H9 (cell line): ENCODE measurements at regions not wholly inside any gene's neighbourhood (a gene's known extent, or its start where the extent isn't known, plus 50 kb on each side); places are given as distances from the start of the nearest gene placed in this dataset.

ENCODE experiments used
- DNase-seq: peaks from one replicate; pipeline ENCODE4 v3.0.0-alpha.2; 2017
- H2AFZ ChIP-seq: one replicate; pipeline ENCODE4 v1.6.1; 2013; ENCODE audit warnings: mild to moderate bottlenecking, low read length, control low read depth, moderate library complexity
- H2AK5ac ChIP-seq: 2 replicates; pipeline ENCODE4 v1.6.1; 2013; ENCODE audit warnings: low read length, control low read depth, mixed read lengths; ENCODE audit not compliant: insufficient read length
- H2BK120ac ChIP-seq: one replicate; pipeline ENCODE4 v1.6.1; 2013; ENCODE audit warnings: low read depth, mild to moderate bottlenecking, low read length, control low read depth, inconsistent platforms; ENCODE audit not compliant: poor library complexity, severe bottlenecking
- H2BK12ac ChIP-seq: 2 replicates; pipeline ENCODE4 v1.6.1; 2013; ENCODE audit warnings: low read length, control low read depth, mixed read lengths, low read depth; ENCODE audit not compliant: insufficient read length
- H2BK15ac ChIP-seq: 2 replicates; pipeline ENCODE4 v1.6.1; 2013; ENCODE audit warnings: low read depth, low read length, control low read depth
- H2BK20ac ChIP-seq: one replicate; pipeline ENCODE4 v1.6.1; 2013; ENCODE audit warnings: low read depth, mild to moderate bottlenecking, low read length, control low read depth, inconsistent platforms; ENCODE audit not compliant: poor library complexity, severe bottlenecking
- H2BK5ac ChIP-seq: 2 replicates; pipeline ENCODE4 v1.6.1; 2013; ENCODE audit warnings: low read length, control low read depth, mixed read lengths; ENCODE audit not compliant: insufficient read length
- H3K14ac ChIP-seq: 2 replicates; pipeline ENCODE4 v1.6.1; 2013; ENCODE audit warnings: low read length, control low read depth; ENCODE audit not compliant: insufficient read depth
- H3K18ac ChIP-seq: 2 replicates; pipeline ENCODE4 v1.6.1; 2013; ENCODE audit warnings: low read depth, mild to moderate bottlenecking, mixed read lengths, low read length, control low read depth; ENCODE audit not compliant: insufficient read length
- H3K23ac ChIP-seq: 2 replicates; pipeline ENCODE4 v1.6.1; 2013; ENCODE audit warnings: low read length, control low read depth, mixed read lengths, low read depth; ENCODE audit not compliant: insufficient read length
- H3K23me2 ChIP-seq: 2 replicates; pipeline ENCODE4 v1.6.1; 2013; ENCODE audit warnings: low read depth, mild to moderate bottlenecking, mixed read lengths, low read length, control low read depth; ENCODE audit not compliant: insufficient read length, poor library complexity, severe bottlenecking
- H3K27ac ChIP-seq: 2 replicates; pipeline ENCODE4 v1.5.1; 2013; ENCODE audit warnings: low read length, control low read depth, mixed read lengths, low read depth; ENCODE audit not compliant: insufficient read length
- H3K27me3 ChIP-seq: 2 replicates; pipeline ENCODE4 v1.6.1; 2013; ENCODE audit warnings: low read length, control low read depth, inconsistent platforms; ENCODE audit not compliant: insufficient read depth
- H3K4ac ChIP-seq: 2 replicates; pipeline ENCODE4 v1.6.1; 2013; ENCODE audit warnings: low read depth, mild to moderate bottlenecking, control low read depth, inconsistent platforms, low read length, moderate library complexity
- H3K4me1 ChIP-seq: 2 replicates; pipeline ENCODE4 v1.6.1; 2013; ENCODE audit warnings: low read length, control low read depth, inconsistent platforms; ENCODE audit not compliant: insufficient read depth
- H3K4me2 ChIP-seq: 2 replicates; pipeline ENCODE4 v1.6.1; 2013; ENCODE audit warnings: low read length, control low read depth, mixed read lengths; ENCODE audit not compliant: insufficient read length, insufficient read depth
- H3K56ac ChIP-seq: 2 replicates; pipeline ENCODE4 v1.6.1; 2013; ENCODE audit warnings: low read depth, mild to moderate bottlenecking, mixed read lengths, low read length, control low read depth; ENCODE audit not compliant: insufficient read length
- H3K79me1 ChIP-seq: 2 replicates; pipeline ENCODE4 v1.6.1; 2013; ENCODE audit warnings: low read depth, mild to moderate bottlenecking, moderate library complexity, low read length, control low read depth, inconsistent platforms; ENCODE audit not compliant: insufficient read depth, poor library complexity, severe bottlenecking
- H3K79me2 ChIP-seq: 2 replicates; pipeline ENCODE4 v1.6.1; 2013; ENCODE audit warnings: low read length, control low read depth, inconsistent platforms; ENCODE audit not compliant: insufficient read depth
- H3K9ac ChIP-seq: 2 replicates; pipeline ENCODE4 v1.6.1; 2013; ENCODE audit warnings: low read length, control low read depth, mixed read lengths; ENCODE audit not compliant: insufficient read length; ENCODE audit errors: extremely low read depth
- H3K9me3 ChIP-seq: one replicate; pipeline ENCODE4 v1.6.1; 2013; ENCODE audit warnings: low read depth, low read length, inconsistent platforms; ENCODE audit not compliant: control insufficient read depth
- H3T11ph ChIP-seq: one replicate; pipeline ENCODE4 v1.6.1; 2013; ENCODE audit warnings: mild to moderate bottlenecking, low read length, control low read depth, inconsistent platforms
- H4K20me1 ChIP-seq: one replicate; pipeline ENCODE4 v1.6.1; 2013; ENCODE audit not compliant: control insufficient read depth, insufficient read length, insufficient read depth
- H4K5ac ChIP-seq: 2 replicates; pipeline ENCODE4 v1.6.1; 2013; ENCODE audit warnings: low read depth, mild to moderate bottlenecking, mixed read lengths, low read length, control low read depth; ENCODE audit not compliant: insufficient read length
- H4K8ac ChIP-seq: replicated peaks from 2 replicates; pipeline ENCODE4 v1.6.1; 2013; ENCODE audit warnings: low read length, control low read depth, mixed read lengths, low read depth; ENCODE audit not compliant: insufficient read length
- H4K91ac ChIP-seq: 2 replicates; pipeline ENCODE4 v1.6.1; 2013; ENCODE audit warnings: low read depth, mild to moderate bottlenecking, moderate library complexity, mixed read lengths, low read length, control low read depth; ENCODE audit not compliant: insufficient read length
- H3K27ac Mint-ChIP-seq, 3 experiments: 2 replicates in 2 of 3; 3 replicates in 1 of 3; pipeline ENCODE4 v1.8.0; 2020 to 2021; ENCODE audit warnings: mixed read lengths in 3 of 3, mild to moderate bottlenecking in 1 of 3, moderate library complexity in 1 of 3
- H3K27me3 Mint-ChIP-seq: 2 replicates; pipeline ENCODE4 v1.8.0; 2021; ENCODE audit warnings: low read depth, mild to moderate bottlenecking, moderate library complexity, mixed read lengths
- H3K36me3 Mint-ChIP-seq, 3 experiments: 2 replicates in 2 of 3; 3 replicates in 1 of 3; pipeline ENCODE4 v1.8.0; 2020 to 2021; ENCODE audit warnings: low read depth in 3 of 3, mixed read lengths in 3 of 3; ENCODE audit not compliant: insufficient read depth in 1 of 3
- H3K4me1 Mint-ChIP-seq, 2 experiments: 2 replicates each; pipeline ENCODE4 v1.8.0; 2020; ENCODE audit warnings: mixed read lengths in 2 of 2
- H3K4me3 Mint-ChIP-seq, 2 experiments: 2 replicates in 1 of 2; 3 replicates in 1 of 2; pipeline ENCODE4 v1.8.0; 2020 to 2021; ENCODE audit warnings: mild to moderate bottlenecking in 2 of 2, mixed read lengths in 2 of 2, moderate library complexity in 1 of 2
- H3K9me3 Mint-ChIP-seq, 2 experiments: 2 replicates in 1 of 2; 3 replicates in 1 of 2; pipeline ENCODE4 v1.8.0; 2020; ENCODE audit warnings: mild to moderate bottlenecking in 2 of 2, mixed read lengths in 2 of 2, moderate library complexity in 1 of 2
- WGBS: extraction: QIAGEN DNeasy Blood & Tissue Kit; methylation state at CpG from one replicate; pipeline ENCODE4 v1.1.7; 2013; ENCODE audit warnings: missing lambda C conversion rate, low lambda C conversion rate, mixed read lengths; ENCODE audit not compliant: insufficient read length; ENCODE audit errors: extremely low coverage; 5-methylcytosine and 5-hydroxymethylcytosine counted together
- TF ChIP-seq, protein P1 (sequence below): fragments of 200-600 bp; sonication (generic); conservative IDR thresholded peaks from 3 replicates; pipeline ENCODE4 v1.8.0; 2021; ENCODE audit warnings: antibody characterized with exemption, mild to moderate bottlenecking

DNA sequence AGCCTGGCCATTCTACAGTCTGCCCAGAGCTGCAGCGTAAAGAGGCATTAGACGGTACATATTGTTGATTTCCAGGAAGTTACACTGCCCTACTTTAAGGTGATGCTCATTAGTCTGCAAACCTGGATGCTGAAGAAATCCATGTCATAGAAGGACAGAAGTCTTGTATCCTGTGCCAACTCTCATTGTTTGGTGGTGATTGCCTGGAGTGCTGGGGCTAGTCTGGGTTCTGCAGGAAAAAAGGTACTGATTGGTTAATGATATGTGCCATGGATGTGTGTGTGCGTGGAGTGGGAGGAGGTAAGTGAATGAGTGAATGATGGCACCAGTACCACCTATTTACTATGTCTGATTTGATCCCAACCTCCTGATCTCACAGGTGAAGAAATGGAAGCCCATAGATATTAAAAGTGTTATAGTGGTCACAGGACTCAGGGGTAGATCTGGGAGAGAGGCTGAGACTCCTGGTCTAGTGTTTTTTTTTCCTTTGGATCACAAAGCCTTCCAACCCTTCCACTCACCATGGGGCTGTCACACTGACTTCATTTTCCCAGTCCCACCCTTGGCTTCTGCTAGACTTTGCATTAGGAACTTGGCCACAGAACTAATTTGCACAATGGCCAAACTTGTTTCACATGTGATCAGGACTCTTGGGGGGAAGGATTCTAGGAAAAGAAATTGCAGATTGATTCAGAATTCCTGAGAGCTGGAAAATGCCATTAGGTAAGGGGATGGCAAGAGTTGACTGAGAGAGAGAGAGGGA lies 96.1 kb downstream of the TMX1 start:
- Histone ChIP-seq H4K8ac (no peak overlapping the region), H2BK120ac (no peak overlapping the region), H2BK5ac (no peak overlapping the region), H3K23me2 (no peaks in the 10 kb centered on the region), H4K5ac (no peak overlapping the region), H3K79me1 (no peaks in the 10 kb centered on the region), H3K4me2 (no peak overlapping the region), H3K14ac (no peak overlapping the region), H4K91ac (no peak overlapping the region), H3K4ac (no peak overlapping the region), H4K20me1 (no peaks in the 10 kb centered on the region), H3K4me1 (no peaks in the 10 kb centered on the region), H2BK20ac (no peak overlapping the region), H3T11ph (no peak overlapping the region), H3K56ac (no peak overlapping the region), H3K18ac (no peak overlapping the region), H3K9me3 (no peaks in the 10 kb centered on the region), H2BK15ac (no peak overlapping the region), H3K27me3 (no peaks in the 10 kb centered on the region), H2BK12ac (no peak overlapping the region), H3K23ac (no peak overlapping the region), H3K9ac (no peak overlapping the region), H2AFZ (no peak overlapping the region), H3K79me2 (no peaks in the 10 kb centered on the region), H2AK5ac (no peak overlapping the region), H3K27ac (no peak overlapping the region)
- DNase-seq = no peak
- Mint-ChIP-seq H3K4me3 (no peak overlapping the region), H3K27ac (no peak overlapping the region), H3K4me1 (peaks cover 6 to 7% of the 10 kb centered on the region in 2 experiments), H3K36me3 (no peaks in the 10 kb centered on the region), H3K9me3 (no peaks in the 10 kb centered on the region; a peak in 1 of 5 replicates), H3K27me3 (no peaks in the 10 kb centered on the region)
- TF ChIP-seq, protein P1, sequence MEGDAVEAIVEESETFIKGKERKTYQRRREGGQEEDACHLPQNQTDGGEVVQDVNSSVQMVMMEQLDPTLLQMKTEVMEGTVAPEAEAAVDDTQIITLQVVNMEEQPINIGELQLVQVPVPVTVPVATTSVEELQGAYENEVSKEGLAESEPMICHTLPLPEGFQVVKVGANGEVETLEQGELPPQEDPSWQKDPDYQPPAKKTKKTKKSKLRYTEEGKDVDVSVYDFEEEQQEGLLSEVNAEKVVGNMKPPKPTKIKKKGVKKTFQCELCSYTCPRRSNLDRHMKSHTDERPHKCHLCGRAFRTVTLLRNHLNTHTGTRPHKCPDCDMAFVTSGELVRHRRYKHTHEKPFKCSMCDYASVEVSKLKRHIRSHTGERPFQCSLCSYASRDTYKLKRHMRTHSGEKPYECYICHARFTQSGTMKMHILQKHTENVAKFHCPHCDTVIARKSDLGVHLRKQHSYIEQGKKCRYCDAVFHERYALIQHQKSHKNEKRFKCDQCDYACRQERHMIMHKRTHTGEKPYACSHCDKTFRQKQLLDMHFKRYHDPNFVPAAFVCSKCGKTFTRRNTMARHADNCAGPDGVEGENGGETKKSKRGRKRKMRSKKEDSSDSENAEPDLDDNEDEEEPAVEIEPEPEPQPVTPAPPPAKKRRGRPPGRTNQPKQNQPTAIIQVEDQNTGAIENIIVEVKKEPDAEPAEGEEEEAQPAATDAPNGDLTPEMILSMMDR = no peak
- WGBS = no CpG with 5 or more reads among the region's 3 CpGs
